SK-N-SH treated with all-trans-retinoic acid at 6 μM for 48 hours (cell line): ENCODE measurements at regions not wholly inside any gene's neighbourhood (a gene's known extent, or its start where the extent isn't known, plus 50 kb on each side); places are given as distances from the start of the nearest gene placed in this dataset.

ENCODE experiments used
- CSDC2 ChIP-seq: fragments of 250-450 bp; sonication (Bioruptor Pico); IDR thresholded peaks from 2 replicates; pipeline ENCODE4 v1.5.0; 2020; ENCODE audit warnings: mild to moderate bottlenecking, moderate library complexity
- GLIS3 ChIP-seq: fragments of 250-450 bp; sonication (Bioruptor Pico); IDR thresholded peaks from 2 replicates; pipeline ENCODE4 v1.5.0; 2020; ENCODE audit warnings: mild to moderate bottlenecking, moderate library complexity
- ISL1 ChIP-seq: fragments of 250-450 bp; sonication (Bioruptor Pico); IDR thresholded peaks from 2 replicates; pipeline ENCODE4 v2.1.2; 2022; ENCODE audit warnings: mild to moderate bottlenecking, moderate library complexity
- RARB ChIP-seq: fragments of 250-450 bp; sonication (Bioruptor Pico); IDR thresholded peaks from 2 replicates; pipeline ENCODE4 v1.8.0; 2021; ENCODE audit warnings: mild to moderate bottlenecking, moderate library complexity
- SNAI2 ChIP-seq: fragments of 250-450 bp; sonication (Bioruptor Pico); IDR thresholded peaks from 2 replicates; pipeline ENCODE4 v1.5.0; 2020; ENCODE audit warnings: mild to moderate bottlenecking, moderate library complexity
- TCF4 ChIP-seq: fragments of 250-450 bp; sonication (Bioruptor Pico); IDR thresholded peaks from 2 replicates; pipeline ENCODE4 v1.8.0; 2021; ENCODE audit warnings: mild to moderate bottlenecking, moderate library complexity, borderline replicate concordance
- ZFP3 ChIP-seq: fragments of 250-450 bp; sonication (Bioruptor Pico); IDR thresholded peaks from 2 replicates; pipeline ENCODE4 v1.5.0; 2020; ENCODE audit warnings: mild to moderate bottlenecking, moderate library complexity
- ZNF565 ChIP-seq: fragments of 450-650 bp; formaldehyde crosslinking; conservative IDR thresholded peaks from 2 replicates; pipeline ENCODE4 v1.5.0; 2020; ENCODE audit warnings: low read depth, mild to moderate bottlenecking, moderate library complexity
- TF ChIP-seq, protein P1 (sequence below): fragments of 250-450 bp; sonication (Bioruptor Pico); IDR thresholded peaks from 2 replicates; pipeline ENCODE4 v1.8.0; 2020; ENCODE audit warnings: mild to moderate bottlenecking, moderate library complexity, borderline replicate concordance
- TF ChIP-seq, protein P2 (sequence below): fragments of 250-450 bp; sonication (Bioruptor Pico); IDR thresholded peaks from 2 replicates; pipeline ENCODE4 v1.5.1; 2020; ENCODE audit warnings: low read depth, mild to moderate bottlenecking, moderate library complexity

DNA sequence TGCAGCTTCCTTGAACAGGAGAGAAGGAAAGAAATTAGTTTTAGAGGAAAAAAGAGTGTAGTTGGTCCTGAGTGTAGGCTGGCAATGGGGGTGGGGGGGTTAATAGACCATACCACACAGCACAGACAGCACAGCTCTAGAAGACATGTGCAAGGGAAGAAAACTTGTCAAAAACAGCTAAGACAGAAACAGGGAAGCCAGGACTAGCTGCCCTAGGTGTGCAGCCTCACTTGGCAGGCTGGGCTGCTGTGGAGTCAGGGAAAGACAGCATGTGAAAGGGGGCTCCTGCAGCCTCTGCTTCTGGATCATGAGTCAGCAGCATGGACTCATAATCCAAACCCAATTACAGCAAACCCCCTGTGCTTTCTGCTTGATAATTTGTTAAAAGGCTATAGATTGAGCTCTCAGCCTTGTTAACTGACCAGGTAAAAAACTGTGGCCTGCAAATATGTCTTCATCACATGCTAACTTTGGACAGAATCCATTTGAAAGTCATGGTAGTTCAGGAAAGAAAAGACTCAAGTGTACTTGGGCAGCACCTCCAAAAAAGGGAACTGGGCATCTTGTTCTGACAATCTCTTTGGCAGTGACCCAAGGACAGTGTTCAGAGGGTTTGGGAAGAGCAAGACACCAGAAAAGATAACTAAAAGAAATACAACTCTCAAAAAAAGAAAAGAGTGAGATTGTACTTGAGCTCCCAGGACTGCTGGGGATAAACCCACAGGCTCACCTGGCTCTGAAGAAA, 142.2 kb upstream of the VWC2 start:
- TF ChIP-seq ZFP3 (CRISPR knock-in tag) (no peak), TCF4 (no peak), RARB (CRISPR knock-in tag) (no peak), ZNF565 (CRISPR knock-in tag) (no peak), CSDC2 (CRISPR knock-in tag) (no peak), ISL1 (no peak), SNAI2 (CRISPR knock-in tag) (no peak), GLIS3 (CRISPR knock-in tag) (no peak)
- TF ChIP-seq, protein P1, sequence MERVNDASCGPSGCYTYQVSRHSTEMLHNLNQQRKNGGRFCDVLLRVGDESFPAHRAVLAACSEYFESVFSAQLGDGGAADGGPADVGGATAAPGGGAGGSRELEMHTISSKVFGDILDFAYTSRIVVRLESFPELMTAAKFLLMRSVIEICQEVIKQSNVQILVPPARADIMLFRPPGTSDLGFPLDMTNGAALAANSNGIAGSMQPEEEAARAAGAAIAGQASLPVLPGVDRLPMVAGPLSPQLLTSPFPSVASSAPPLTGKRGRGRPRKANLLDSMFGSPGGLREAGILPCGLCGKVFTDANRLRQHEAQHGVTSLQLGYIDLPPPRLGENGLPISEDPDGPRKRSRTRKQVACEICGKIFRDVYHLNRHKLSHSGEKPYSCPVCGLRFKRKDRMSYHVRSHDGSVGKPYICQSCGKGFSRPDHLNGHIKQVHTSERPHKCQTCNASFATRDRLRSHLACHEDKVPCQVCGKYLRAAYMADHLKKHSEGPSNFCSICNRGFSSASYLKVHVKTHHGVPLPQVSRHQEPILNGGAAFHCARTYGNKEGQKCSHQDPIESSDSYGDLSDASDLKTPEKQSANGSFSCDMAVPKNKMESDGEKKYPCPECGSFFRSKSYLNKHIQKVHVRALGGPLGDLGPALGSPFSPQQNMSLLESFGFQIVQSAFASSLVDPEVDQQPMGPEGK (CRISPR knock-in tag) = no peak
- TF ChIP-seq, protein P2, sequence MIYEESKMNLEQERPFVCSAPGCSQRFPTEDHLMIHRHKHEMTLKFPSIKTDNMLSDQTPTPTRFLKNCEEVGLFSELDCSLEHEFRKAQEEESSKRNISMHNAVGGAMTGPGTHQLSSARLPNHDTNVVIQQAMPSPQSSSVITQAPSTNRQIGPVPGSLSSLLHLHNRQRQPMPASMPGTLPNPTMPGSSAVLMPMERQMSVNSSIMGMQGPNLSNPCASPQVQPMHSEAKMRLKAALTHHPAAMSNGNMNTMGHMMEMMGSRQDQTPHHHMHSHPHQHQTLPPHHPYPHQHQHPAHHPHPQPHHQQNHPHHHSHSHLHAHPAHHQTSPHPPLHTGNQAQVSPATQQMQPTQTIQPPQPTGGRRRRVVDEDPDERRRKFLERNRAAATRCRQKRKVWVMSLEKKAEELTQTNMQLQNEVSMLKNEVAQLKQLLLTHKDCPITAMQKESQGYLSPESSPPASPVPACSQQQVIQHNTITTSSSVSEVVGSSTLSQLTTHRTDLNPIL (CRISPR knock-in tag) = no peak
